ENCODE measurements at regions not wholly inside any gene's neighbourhood (a gene's known extent, or its start where the extent isn't known, plus 50 kb on each side); places are given as distances from the start of the nearest gene placed in this dataset.

DNA sequence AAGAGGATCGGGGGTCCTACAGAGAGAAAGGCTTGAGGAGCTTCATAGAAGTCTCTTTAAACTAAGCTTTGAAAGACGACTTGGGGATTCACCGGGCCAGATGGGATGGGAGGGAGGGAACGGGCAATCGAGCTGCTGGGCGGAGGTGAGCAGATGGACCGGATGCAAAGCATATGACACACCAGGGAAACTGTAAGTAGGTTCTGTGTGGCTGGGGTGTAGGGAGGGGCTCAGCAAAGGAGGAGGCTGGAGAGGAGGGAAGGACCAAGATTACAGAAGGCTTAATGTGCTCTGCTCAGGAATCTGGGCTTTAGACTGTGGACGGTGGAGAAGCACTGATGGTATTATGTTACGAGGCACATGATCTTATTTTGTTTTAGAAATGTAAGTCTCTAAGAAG is 131.5 kb downstream of the MAIP1 start:
- intact Hi-C loops (cut with DNase I): no loop called here
- Histone ChIP-seq H3K9me3 (ENCODE audit: control insufficient read depth, low read length) (no peaks in the 10 kb centered on the region), H3K4me3 (ENCODE audit: low read length) (no peak overlapping the region), H3K27me3 (ENCODE audit: control insufficient read depth, insufficient read depth) (no peaks in the 10 kb centered on the region), H3K4me1 (ENCODE audit: control insufficient read depth, insufficient read depth, low read length) (no peaks in the 10 kb centered on the region), H3K27ac (ENCODE audit: low read length) (no peak overlapping the region)
- DNase-seq (no peak), ATAC-seq (no peak)
- 78% methylated on average over 9 of the region's 9 CpGs for WGBS

DNA sequence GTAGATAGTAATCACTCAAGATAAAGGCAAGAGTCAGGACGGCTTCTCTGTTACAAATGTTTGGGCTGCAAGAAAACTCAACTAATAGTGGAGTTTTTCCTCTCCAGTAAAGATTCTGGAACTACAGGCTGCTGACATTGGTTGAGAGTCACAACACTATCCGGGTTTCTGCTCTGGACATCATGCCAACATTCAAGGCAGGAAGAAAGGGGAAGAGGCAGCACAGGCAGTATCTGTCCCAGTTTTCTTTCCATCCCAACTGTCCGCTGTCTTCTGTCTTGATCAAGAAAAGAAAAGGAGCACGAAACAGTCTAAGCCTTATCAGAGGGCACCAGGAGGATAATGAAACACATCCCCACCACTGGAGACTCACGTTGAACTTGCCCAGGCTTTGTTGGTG is 132.1 kb downstream of the MAIP1 start:
- H3K9me3 ChIP-seq (ENCODE audit: control insufficient read depth, low read length): no peaks in the 10 kb centered on the region
- DNase-seq: no peak
- intact Hi-C loops (cut with DNase I): no loop called here

DNA sequence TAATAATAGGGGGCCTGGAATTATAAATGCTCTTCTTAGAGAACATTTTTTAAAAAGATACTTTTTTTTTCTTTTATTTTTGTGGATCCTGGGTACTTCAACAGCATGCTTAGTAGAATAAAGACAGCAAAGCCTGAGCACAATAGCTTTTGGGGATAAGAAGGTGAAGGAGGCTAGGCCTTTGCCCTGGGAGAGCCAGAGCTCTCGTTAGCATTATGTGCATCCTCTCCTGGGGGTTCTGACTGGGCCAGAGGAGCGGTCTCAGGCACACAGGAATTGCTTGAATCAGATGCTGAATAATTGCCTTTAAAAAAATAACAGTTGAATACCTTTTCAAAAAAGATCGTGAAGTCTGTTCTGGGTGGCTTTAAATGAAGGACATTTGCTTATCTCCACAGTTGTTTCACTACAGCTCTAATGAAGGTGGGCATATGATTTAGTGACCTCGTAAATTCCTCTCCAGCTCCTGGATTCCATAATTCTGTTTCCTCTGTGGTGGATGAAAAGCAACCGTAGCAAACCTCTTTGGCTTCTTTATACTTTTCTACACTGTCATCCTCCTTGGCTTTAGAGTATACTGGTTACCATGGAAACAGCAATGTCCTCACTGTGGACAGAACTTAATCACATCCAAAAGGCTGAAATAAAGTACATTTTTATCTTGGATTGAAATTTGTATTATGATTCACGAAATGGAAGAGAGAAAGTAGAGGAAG is 133.8 kb downstream of the MAIP1 start:
- Histone ChIP-seq H3K27ac (ENCODE audit: low read length) (no peak overlapping the region), H3K9me3 (ENCODE audit: control insufficient read depth, low read length) (no peaks in the 10 kb centered on the region), H3K4me1 (ENCODE audit: control insufficient read depth, insufficient read depth, low read length) (no peaks in the 10 kb centered on the region), H3K27me3 (ENCODE audit: control insufficient read depth, insufficient read depth) (no peaks in the 10 kb centered on the region), H3K4me3 (ENCODE audit: low read length) (no peak overlapping the region)
- ATAC-seq: peak in 1 of 2 donors; percentile 32
- no peak for DNase-seq
- intact Hi-C loops (cut with DNase I): no loop called here
- WGBS: 64% methylated on average over 6 of the region's 6 CpGs

More for the DNA sequence above, 132.1 kb downstream of the MAIP1 start:
- H3K27me3 ChIP-seq (ENCODE audit: control insufficient read depth, insufficient read depth): no peaks in the 10 kb centered on the region
- 71% methylated on average over 5 of the region's 5 CpGs for WGBS
- H3K27ac ChIP-seq (ENCODE audit: low read length): no peak overlapping the region
- no peak overlapping the region for H3K4me3 ChIP-seq (ENCODE audit: low read length)
- H3K4me1 ChIP-seq (ENCODE audit: control insufficient read depth, insufficient read depth, low read length): no peaks in the 10 kb centered on the region
- ATAC-seq: no peak

DNA sequence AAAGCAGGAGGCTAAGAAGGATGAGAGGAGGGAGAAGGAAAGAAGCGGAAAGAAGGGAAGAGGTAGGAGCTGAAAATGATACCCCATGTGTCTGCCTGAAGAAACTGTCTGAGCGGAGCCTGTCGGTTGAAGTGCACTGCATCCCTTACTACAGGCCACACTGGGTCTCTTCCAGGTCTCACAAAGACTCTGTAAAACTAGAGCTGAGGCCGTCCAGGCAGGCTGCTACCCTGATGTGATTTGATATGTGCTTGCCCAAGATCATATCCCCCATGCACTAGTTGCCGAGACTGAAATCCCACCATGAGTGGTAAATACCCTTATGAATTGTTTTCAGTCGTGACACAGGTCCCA is 134.4 kb downstream of the MAIP1 start:
- intact Hi-C loops (cut with DNase I): no loop called here
- 77% methylated on average over 6 of the region's 6 CpGs for WGBS
- Histone ChIP-seq H3K9me3 (ENCODE audit: control insufficient read depth, low read length) (no peaks in the 10 kb centered on the region), H3K4me3 (ENCODE audit: low read length) (no peak overlapping the region), H3K4me1 (ENCODE audit: control insufficient read depth, insufficient read depth, low read length) (no peaks in the 10 kb centered on the region), H3K27ac (ENCODE audit: low read length) (no peak overlapping the region), H3K27me3 (ENCODE audit: control insufficient read depth, insufficient read depth) (no peaks in the 10 kb centered on the region)
- no peak for ATAC-seq
- no peak for DNase-seq

DNA sequence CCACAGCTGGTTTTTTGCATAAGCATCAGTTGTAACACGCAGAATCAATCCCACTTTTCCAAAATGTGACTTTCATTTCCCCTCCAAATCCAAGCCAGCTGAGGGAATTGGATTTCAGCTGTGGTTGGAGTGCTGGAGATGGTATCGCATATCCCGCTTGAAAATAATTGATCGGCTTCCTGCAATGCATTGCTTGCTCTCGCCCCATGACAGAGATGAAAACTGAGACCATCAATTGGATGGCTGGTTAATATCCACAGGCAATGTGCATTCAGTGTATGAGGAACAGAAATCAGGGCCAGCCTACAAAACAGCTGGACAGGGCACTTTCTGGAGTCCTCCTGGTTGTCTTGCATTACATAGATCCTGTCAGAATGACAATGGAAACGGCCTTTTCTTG is 135.3 kb downstream of the MAIP1 start:
- no peaks in the 10 kb centered on the region for H3K4me1 ChIP-seq (ENCODE audit: control insufficient read depth, insufficient read depth, low read length)
- H3K4me3 ChIP-seq (ENCODE audit: low read length): no peak overlapping the region
- intact Hi-C loops (cut with DNase I): no loop called here
- no peak overlapping the region for H3K27ac ChIP-seq (ENCODE audit: low read length)
- H3K9me3 ChIP-seq (ENCODE audit: control insufficient read depth, low read length): no peaks in the 10 kb centered on the region
- ATAC-seq (no peak), DNase-seq (no peak)
- no peaks in the 10 kb centered on the region for H3K27me3 ChIP-seq (ENCODE audit: control insufficient read depth, insufficient read depth)
- WGBS: 91% methylated on average over 6 of the region's 6 CpGs

DNA sequence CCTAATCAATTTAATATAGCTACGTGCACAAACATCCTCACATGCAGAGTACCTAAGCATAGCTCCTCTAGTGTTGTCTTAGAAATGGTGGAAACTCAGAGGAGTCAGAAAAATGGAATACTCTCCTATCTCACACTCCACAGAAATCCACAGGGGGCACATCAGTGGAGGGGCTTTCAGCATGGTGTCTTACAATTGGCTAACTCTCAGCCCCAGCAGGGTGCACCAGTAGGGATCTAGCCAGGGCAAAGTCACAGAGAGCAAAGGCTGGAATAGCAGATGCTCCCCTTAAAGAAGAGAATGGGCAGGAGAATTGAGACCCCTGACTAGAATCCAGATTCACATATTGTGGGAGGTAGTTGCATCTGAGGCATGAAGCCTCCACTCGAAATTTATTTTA is 135.7 kb downstream of the MAIP1 start:
- intact Hi-C loops (cut with DNase I): no loop called here
- no peak overlapping the region for H3K27ac ChIP-seq (ENCODE audit: low read length)
- H3K27me3 ChIP-seq (ENCODE audit: control insufficient read depth, insufficient read depth): no peaks in the 10 kb centered on the region
- ATAC-seq (no peak), DNase-seq (no peak)
- H3K9me3 ChIP-seq (ENCODE audit: control insufficient read depth, low read length): no peaks in the 10 kb centered on the region
- WGBS: 79% methylated on average over 2 of the region's 2 CpGs
- no peaks in the 10 kb centered on the region for H3K4me1 ChIP-seq (ENCODE audit: control insufficient read depth, insufficient read depth, low read length)
- H3K4me3 ChIP-seq (ENCODE audit: low read length): no peak overlapping the region

DNA sequence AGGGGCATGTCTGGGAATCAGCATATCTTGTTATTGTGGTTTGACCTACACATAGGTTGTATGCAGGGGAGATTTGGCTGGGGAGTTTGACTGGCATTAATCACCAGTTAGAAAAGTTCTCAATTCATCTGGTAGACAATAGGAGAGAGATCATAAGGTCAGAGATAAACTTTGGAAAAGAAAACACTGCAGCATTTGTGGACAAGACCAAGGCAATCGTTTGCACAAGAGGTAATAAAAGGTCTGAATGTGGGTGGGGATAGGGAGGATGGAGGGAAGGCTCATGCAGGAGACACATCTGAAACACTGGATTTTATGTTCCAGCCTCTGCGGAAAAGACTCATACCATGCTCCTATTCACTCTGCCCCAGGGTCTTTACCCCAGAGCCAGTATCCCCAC is 136.9 kb downstream of the MAIP1 start:
- DNase-seq (no peak), ATAC-seq (no peak)
- Histone ChIP-seq H3K27ac (ENCODE audit: low read length) (no peak overlapping the region), H3K9me3 (ENCODE audit: control insufficient read depth, low read length) (no peaks in the 10 kb centered on the region), H3K4me1 (ENCODE audit: control insufficient read depth, insufficient read depth, low read length) (no peaks in the 10 kb centered on the region), H3K4me3 (ENCODE audit: low read length) (no peak overlapping the region), H3K27me3 (ENCODE audit: control insufficient read depth, insufficient read depth) (no peaks in the 10 kb centered on the region)
- intact Hi-C loops (cut with DNase I): no loop called here
- 49% methylated on average over 2 of the region's 2 CpGs for WGBS

DNA sequence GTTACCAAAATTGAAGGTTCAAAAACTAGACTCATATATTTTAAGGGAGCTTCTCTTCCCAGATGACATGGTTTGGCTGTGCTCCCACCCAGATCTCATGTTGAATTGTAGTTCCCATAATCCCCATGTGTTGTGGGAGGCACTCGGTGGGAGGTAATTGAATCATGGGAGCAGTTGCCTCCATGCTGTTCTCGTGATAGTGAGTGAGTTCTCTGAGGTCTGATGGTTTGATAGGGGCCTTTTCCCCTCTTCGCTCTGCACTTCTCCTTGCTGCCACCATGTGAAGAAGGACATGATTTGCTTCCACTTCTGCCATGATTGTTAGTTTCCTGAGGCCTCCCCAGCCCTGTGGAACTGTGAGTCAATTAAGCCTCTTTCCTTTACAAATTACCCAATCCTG is 140.1 kb downstream of the MAIP1 start:
- ATAC-seq: no peak

DNA sequence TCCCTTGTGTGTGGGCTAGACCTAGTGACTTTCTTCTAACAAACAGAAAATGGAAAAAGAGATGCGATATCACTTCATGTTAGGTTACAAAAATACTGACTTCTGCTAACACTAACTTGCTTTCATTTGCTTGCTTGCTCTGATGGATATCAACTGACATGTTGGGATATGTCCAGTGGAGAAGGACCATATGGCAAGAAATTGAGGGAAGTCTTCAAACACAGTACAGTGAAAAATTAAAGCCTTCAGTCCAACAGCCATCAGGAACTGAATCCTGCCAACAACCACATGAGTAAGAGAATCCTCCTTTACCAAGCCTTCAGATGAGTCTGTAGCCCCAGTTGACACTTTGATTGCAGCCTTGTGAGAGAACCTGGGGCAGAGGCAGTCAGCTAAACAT is 143.9 kb downstream of the MAIP1 start:
- DNase-seq (no peak), ATAC-seq (no peak)
- Histone ChIP-seq H3K27ac (ENCODE audit: low read length) (no peak overlapping the region), H3K4me1 (ENCODE audit: control insufficient read depth, insufficient read depth, low read length) (no peaks in the 10 kb centered on the region), H3K9me3 (ENCODE audit: control insufficient read depth, low read length) (no peaks in the 10 kb centered on the region), H3K27me3 (ENCODE audit: control insufficient read depth, insufficient read depth) (no peaks in the 10 kb centered on the region), H3K4me3 (ENCODE audit: low read length) (no peak overlapping the region)
- WGBS: 96% methylated on average over 1 of the region's 1 CpG
- intact Hi-C loops (cut with DNase I): no loop called here

More for the DNA sequence above, 140.1 kb downstream of the MAIP1 start:
- intact Hi-C loops (cut with DNase I): no loop called here
- Histone ChIP-seq H3K4me3 (ENCODE audit: low read length) (no peak overlapping the region), H3K9me3 (ENCODE audit: control insufficient read depth, low read length) (no peaks in the 10 kb centered on the region), H3K27ac (ENCODE audit: low read length) (no peak overlapping the region), H3K4me1 (ENCODE audit: control insufficient read depth, insufficient read depth, low read length) (no peaks in the 10 kb centered on the region), H3K27me3 (ENCODE audit: control insufficient read depth, insufficient read depth) (no peaks in the 10 kb centered on the region)
- DNase-seq: no peak
- 79% methylated on average over 3 of the region's 3 CpGs for WGBS

DNA sequence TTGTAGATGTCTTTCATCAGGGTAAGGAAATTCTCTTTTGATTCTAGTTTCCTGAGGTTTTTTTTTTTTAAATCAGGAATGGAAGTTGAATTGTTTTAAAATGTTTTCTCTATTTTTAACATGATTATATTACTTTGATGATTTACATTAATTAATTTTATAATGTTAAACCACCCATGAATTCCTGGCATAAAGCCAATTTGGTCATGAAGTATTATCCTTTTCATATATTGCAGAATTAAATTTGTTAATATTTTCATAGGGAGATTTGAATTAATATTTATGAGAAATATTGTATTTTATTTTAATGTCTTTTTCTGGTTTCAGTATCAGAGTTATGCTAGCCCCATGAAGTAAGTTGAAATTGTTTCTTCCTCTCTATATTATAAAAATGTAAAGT is 144.6 kb downstream of the MAIP1 start:
- Histone ChIP-seq H3K27ac (ENCODE audit: low read length) (no peak overlapping the region), H3K27me3 (ENCODE audit: control insufficient read depth, insufficient read depth) (no peaks in the 10 kb centered on the region), H3K4me3 (ENCODE audit: low read length) (no peak overlapping the region), H3K9me3 (ENCODE audit: control insufficient read depth, low read length) (no peaks in the 10 kb centered on the region), H3K4me1 (ENCODE audit: control insufficient read depth, insufficient read depth, low read length) (no peaks in the 10 kb centered on the region)
- intact Hi-C loops (cut with DNase I): no loop called here
- ATAC-seq: no peak
- DNase-seq: no peak

DNA sequence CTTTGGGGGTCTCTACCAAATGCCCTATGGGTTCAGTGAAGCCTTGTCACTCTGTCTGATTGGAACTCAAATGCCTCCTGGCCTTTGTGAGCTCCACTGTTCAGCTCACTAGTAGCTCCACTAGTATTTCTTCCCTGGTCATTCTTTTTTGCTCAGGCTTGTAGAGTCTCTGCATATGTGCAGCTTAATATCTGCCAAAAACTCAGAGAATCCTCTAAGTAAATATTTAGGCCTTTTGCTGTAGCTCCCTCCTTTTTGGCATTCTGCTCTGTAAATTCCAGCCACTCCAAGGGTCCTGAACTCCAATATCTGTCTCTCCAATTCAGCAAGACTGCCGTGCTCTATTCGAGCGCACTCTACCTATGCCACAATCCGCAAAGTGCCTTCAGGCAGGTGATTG is 146.5 kb downstream of the MAIP1 start:
- no peaks in the 10 kb centered on the region for H3K27me3 ChIP-seq (ENCODE audit: control insufficient read depth, insufficient read depth)
- no peak overlapping the region for H3K27ac ChIP-seq (ENCODE audit: low read length)
- no peak overlapping the region for H3K4me3 ChIP-seq (ENCODE audit: low read length)
- no peak for ATAC-seq
- DNase-seq: no peak
- H3K4me1 ChIP-seq (ENCODE audit: control insufficient read depth, insufficient read depth, low read length): no peaks in the 10 kb centered on the region
- intact Hi-C loops (cut with DNase I): no loop called here
- WGBS: 70% methylated on average over 4 of the region's 4 CpGs
- H3K9me3 ChIP-seq (ENCODE audit: control insufficient read depth, low read length): no peaks in the 10 kb centered on the region

DNA sequence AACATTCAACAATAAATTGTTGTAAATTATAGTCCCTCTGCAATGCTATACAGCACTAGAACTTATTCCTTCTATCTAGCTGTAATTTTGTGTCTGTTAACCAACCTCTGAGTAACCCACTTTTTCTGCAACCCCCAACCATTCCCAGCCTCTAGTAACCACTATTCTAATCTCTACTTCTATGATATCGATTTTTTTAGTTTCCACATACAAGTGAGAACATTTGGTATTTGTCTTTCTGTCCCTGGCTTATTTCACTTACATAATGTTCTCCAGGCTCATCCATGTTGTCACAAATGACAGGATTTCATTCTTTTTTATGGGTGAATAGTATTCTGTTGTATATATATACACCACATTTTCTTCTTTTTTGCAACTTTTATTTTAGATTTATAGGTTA is 147.6 kb downstream of the MAIP1 start:
- no peak overlapping the region for H3K27ac ChIP-seq (ENCODE audit: low read length)
- DNase-seq: no peak
- intact Hi-C loops (cut with DNase I): no loop called here
- 73% methylated on average over 1 of the region's 1 CpG for WGBS
- no peaks in the 10 kb centered on the region for H3K9me3 ChIP-seq (ENCODE audit: control insufficient read depth, low read length)
- ATAC-seq: no peak
- H3K4me3 ChIP-seq (ENCODE audit: low read length): no peak overlapping the region
- no peaks in the 10 kb centered on the region for H3K27me3 ChIP-seq (ENCODE audit: control insufficient read depth, insufficient read depth)
- no peaks in the 10 kb centered on the region for H3K4me1 ChIP-seq (ENCODE audit: control insufficient read depth, insufficient read depth, low read length)

Data from right cardiac atrium (tissue), 5 donors.